ENCODE measurements at regions not wholly inside any gene's neighbourhood (a gene's known extent, or its start where the extent isn't known, plus 50 kb on each side); places are given as distances from the start of the nearest gene placed in this dataset.

GRCh38 chr12:127327986-127328385 is 939.0 kb upstream of the TMEM132C start:
- TF ChIP-seq, protein P1, sequence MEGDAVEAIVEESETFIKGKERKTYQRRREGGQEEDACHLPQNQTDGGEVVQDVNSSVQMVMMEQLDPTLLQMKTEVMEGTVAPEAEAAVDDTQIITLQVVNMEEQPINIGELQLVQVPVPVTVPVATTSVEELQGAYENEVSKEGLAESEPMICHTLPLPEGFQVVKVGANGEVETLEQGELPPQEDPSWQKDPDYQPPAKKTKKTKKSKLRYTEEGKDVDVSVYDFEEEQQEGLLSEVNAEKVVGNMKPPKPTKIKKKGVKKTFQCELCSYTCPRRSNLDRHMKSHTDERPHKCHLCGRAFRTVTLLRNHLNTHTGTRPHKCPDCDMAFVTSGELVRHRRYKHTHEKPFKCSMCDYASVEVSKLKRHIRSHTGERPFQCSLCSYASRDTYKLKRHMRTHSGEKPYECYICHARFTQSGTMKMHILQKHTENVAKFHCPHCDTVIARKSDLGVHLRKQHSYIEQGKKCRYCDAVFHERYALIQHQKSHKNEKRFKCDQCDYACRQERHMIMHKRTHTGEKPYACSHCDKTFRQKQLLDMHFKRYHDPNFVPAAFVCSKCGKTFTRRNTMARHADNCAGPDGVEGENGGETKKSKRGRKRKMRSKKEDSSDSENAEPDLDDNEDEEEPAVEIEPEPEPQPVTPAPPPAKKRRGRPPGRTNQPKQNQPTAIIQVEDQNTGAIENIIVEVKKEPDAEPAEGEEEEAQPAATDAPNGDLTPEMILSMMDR (IDR thresholded peaks at IDR 0.05), result no peak
- no peak for TF ChIP-seq POLR2A (IDR thresholded peaks at IDR 0.05)
